ENCODE measurements at regions not wholly inside any gene's neighbourhood (a gene's known extent, or its start where the extent isn't known, plus 50 kb on each side); places are given as distances from the start of the nearest gene placed in this dataset.

DNA sequence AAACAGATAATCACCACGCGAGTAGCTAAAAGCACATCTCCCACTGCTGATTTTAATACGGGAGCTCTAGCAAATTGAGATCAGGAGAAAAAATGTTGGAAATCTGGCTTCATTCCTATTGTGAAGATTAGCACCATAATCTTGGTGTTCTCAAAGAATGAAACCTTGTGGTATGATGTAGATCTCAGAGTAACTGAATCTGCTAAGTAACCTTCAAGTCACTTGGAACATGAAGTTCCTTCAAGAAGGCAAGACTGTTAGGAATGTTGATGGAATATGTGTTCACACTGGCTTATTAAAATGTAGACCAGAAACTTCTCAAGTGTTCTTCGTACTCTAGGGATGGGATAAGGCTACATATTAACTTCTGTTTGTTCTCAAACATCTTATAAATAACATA lies 117.4 kb upstream of the CHRM3 start:
- Histone ChIP-seq H3K4me3 (no peak overlapping the region), H3K4me1 (replicated peaks in 1 of 2; ENCODE audit: control insufficient read depth in 2 of 2, insufficient read depth in 2 of 2, low read length in 2 of 2) (no peaks in the 10 kb centered on the region), H3K36me3 (ENCODE audit: control insufficient read depth, insufficient read depth, low read length) (no peaks in the 10 kb centered on the region), H3K79me2 (ENCODE audit: control insufficient read depth, insufficient read depth, low read length) (no peaks in the 10 kb centered on the region), H3K9me3 (replicated peaks; ENCODE audit: control insufficient read depth, insufficient read depth, low read depth, low read length) (no peaks in the 10 kb centered on the region), H3K27ac (ENCODE audit: extremely low read depth, low read depth, low read length) (no peak overlapping the region), H2AFZ (ENCODE audit: low read depth, low read length) (no peak overlapping the region), H3K27me3 (ENCODE audit: control insufficient read depth in 2 of 2, insufficient read depth in 2 of 2, low read length in 2 of 2) (no peaks in the 10 kb centered on the region), H3K4me2 (ENCODE audit: insufficient read depth, low read length) (no peak overlapping the region), H3K9ac (ENCODE audit: insufficient read depth in 1 of 2, low read depth in 2 of 2, low read length in 2 of 2) (no peak overlapping the region), H3K9me1 (ENCODE audit: control insufficient read depth, insufficient read depth, low read length) (no peaks in the 10 kb centered on the region), H4K20me1 (replicated peaks; ENCODE audit: control insufficient read depth, insufficient read depth, low read length) (no peaks in the 10 kb centered on the region)
- in situ Hi-C loops (cut with MboI) (no loop called here), intact Hi-C loops (cut with micrococcal nuclease) (no loop called here)
- WGBS (ENCODE audit: insufficient coverage, low coverage, missing lambda C conversion rate): 3% methylated on average over 4 of the region's 4 CpGs
- TF ChIP-seq, protein P1, sequence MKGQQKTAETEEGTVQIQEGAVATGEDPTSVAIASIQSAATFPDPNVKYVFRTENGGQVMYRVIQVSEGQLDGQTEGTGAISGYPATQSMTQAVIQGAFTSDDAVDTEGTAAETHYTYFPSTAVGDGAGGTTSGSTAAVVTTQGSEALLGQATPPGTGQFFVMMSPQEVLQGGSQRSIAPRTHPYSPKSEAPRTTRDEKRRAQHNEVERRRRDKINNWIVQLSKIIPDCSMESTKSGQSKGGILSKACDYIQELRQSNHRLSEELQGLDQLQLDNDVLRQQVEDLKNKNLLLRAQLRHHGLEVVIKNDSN (CRISPR knock-in tag; IDR thresholded peaks at IDR 0.05): no peak
- TF ChIP-seq SP2 (IDR thresholded peaks at IDR 0.05; ENCODE audit: extremely low read depth, low read depth, low read length, poor library complexity, severe bottlenecking) (no peak), RFX7 (CRISPR knock-in tag; IDR thresholded peaks at IDR 0.05) (no peak), NR3C1 (CRISPR knock-in tag; IDR thresholded peaks at IDR 0.05) (no peak), TRIM24 (IDR thresholded peaks at IDR 0.05) (no peak), ADNP (tag; IDR thresholded peaks at IDR 0.05) (no peak), ZFPM2 (CRISPR knock-in tag; IDR thresholded peaks at IDR 0.05) (no peak), SIX5 (IDR thresholded peaks at IDR 0.05; ENCODE audit: borderline replicate concordance in 1 of 2, insufficient read depth in 1 of 2, low read depth in 1 of 2, low read length in 2 of 2) (no peak), ZKSCAN1 (IDR thresholded peaks at IDR 0.05; ENCODE audit: low read depth, low read length) (no peak), SIN3B (IDR thresholded peaks at IDR 0.05; ENCODE audit: low read depth) (no peak), TCF3 (CRISPR knock-in tag; IDR thresholded peaks at IDR 0.05) (no peak)
- TF ChIP-seq, protein P2, sequence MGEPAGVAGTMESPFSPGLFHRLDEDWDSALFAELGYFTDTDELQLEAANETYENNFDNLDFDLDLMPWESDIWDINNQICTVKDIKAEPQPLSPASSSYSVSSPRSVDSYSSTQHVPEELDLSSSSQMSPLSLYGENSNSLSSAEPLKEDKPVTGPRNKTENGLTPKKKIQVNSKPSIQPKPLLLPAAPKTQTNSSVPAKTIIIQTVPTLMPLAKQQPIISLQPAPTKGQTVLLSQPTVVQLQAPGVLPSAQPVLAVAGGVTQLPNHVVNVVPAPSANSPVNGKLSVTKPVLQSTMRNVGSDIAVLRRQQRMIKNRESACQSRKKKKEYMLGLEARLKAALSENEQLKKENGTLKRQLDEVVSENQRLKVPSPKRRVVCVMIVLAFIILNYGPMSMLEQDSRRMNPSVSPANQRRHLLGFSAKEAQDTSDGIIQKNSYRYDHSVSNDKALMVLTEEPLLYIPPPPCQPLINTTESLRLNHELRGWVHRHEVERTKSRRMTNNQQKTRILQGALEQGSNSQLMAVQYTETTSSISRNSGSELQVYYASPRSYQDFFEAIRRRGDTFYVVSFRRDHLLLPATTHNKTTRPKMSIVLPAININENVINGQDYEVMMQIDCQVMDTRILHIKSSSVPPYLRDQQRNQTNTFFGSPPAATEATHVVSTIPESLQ (CRISPR knock-in tag; IDR thresholded peaks at IDR 0.05): no peak
- TF ChIP-seq, protein P3, sequence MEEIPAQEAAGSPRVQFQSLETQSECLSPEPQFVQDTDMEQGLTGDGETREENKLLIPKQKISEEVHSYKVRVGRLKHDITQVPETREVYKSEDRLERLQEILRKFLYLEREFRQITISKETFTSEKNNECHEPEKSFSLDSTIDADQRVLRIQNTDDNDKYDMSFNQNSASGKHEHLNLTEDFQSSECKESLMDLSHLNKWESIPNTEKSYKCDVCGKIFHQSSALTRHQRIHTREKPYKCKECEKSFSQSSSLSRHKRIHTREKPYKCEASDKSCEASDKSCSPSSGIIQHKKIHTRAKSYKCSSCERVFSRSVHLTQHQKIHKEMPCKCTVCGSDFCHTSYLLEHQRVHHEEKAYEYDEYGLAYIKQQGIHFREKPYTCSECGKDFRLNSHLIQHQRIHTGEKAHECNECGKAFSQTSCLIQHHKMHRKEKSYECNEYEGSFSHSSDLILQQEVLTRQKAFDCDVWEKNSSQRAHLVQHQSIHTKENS (CRISPR knock-in tag; IDR thresholded peaks at IDR 0.05): no peak
- no peak for DNase-seq (ENCODE audit: extremely low read depth in 1 of 4, low spot score in 3 of 4)
- ATAC-seq: no peak
- ChIA-PET CTCF (ENCODE audit: low intra/inter-chr PET ratio) (no interaction called here), POLR2A (no interaction called here)
- BruUV-seq (replicated peaks): no TSS peak
- FAIRE-seq: no peak

Data from K562 (cell line).